ENCODE measurements at regions not wholly inside any gene's neighbourhood (a gene's known extent, or its start where the extent isn't known, plus 50 kb on each side); places are given as distances from the start of the nearest gene placed in this dataset.

- DNase-seq (ENCODE audit: low read depth, low spot score): no peak
These were observed 119.4 kb downstream of the FAT4 start for GRCh38 chr4:125434136-125434535.

GRCh38 chr4:125440814-125441213, 126.1 kb downstream of the FAT4 start:
- no peak for DNase-seq (ENCODE audit: low read depth, low spot score)

- DNase-seq (ENCODE audit: low read depth, low spot score): no peak
These were observed 129.4 kb downstream of the FAT4 start for GRCh38 chr4:125444166-125444565.

- no peak for DNase-seq (ENCODE audit: low read depth, low spot score)
These were observed 130.8 kb downstream of the FAT4 start for GRCh38 chr4:125445525-125445924.

- DNase-seq (ENCODE audit: low read depth, low spot score): no peak
These were observed 133.0 kb downstream of the FAT4 start for GRCh38 chr4:125447551-125448290.

- DNase-seq (ENCODE audit: low read depth, low spot score): no peak
These were observed 141.3 kb downstream of the FAT4 start for GRCh38 chr4:125456075-125456474.

GRCh38 chr4:125459531-125459930, 144.8 kb downstream of the FAT4 start:
- DNase-seq (ENCODE audit: low read depth, low spot score): no peak

GRCh38 chr4:125461676-125462363, 147.1 kb downstream of the FAT4 start:
- DNase-seq (ENCODE audit: low read depth, low spot score): no peak

GRCh38 chr4:125464146-125464545, 149.4 kb downstream of the FAT4 start:
- DNase-seq (ENCODE audit: low read depth, low spot score): no peak

GRCh38 chr4:125481334-125482045, 166.7 kb downstream of the FAT4 start:
- peak; percentile 15 for DNase-seq (ENCODE audit: low read depth, low spot score)

GRCh38 chr4:125482822-125483221, 168.1 kb downstream of the FAT4 start:
- no peak for DNase-seq (ENCODE audit: low read depth, low spot score)

GRCh38 chr4:125483278-125483677, 168.5 kb downstream of the FAT4 start:
- DNase-seq (ENCODE audit: low read depth, low spot score): no peak

GRCh38 chr4:125484912-125485311, 170.2 kb downstream of the FAT4 start:
- DNase-seq (ENCODE audit: low read depth, low spot score): no peak

GRCh38 chr4:125486351-125486750, 171.6 kb downstream of the FAT4 start:
- DNase-seq (ENCODE audit: low read depth, low spot score): no peak

GRCh38 chr4:125489952-125490690, 175.4 kb downstream of the FAT4 start:
- no peak for DNase-seq (ENCODE audit: low read depth, low spot score)

- no peak for DNase-seq (ENCODE audit: low read depth, low spot score)
These were observed 178.2 kb downstream of the FAT4 start for GRCh38 chr4:125492957-125493356.

GRCh38 chr4:125497861-125498260, 183.1 kb downstream of the FAT4 start:
- no peak for DNase-seq (ENCODE audit: low read depth, low spot score)

- no peak for DNase-seq (ENCODE audit: low read depth, low spot score)
These were observed 184.2 kb downstream of the FAT4 start for GRCh38 chr4:125498981-125499380.

- DNase-seq (ENCODE audit: low read depth, low spot score): no peak
These were observed 186.3 kb downstream of the FAT4 start for GRCh38 chr4:125501090-125501489.

- DNase-seq (ENCODE audit: low read depth, low spot score): no peak
These were observed 186.8 kb downstream of the FAT4 start for GRCh38 chr4:125501568-125501967.

GRCh38 chr4:125505621-125506020, 190.9 kb downstream of the FAT4 start:
- no peak for DNase-seq (ENCODE audit: low read depth, low spot score)

- no peak for DNase-seq (ENCODE audit: low read depth, low spot score)
These were observed 192.4 kb downstream of the FAT4 start for GRCh38 chr4:125507141-125507540.
